ENCODE measurements at regions not wholly inside any gene's neighbourhood (a gene's known extent, or its start where the extent isn't known, plus 50 kb on each side); places are given as distances from the start of the nearest gene placed in this dataset.

- H3K4me1 ChIP-seq = no peaks in the 10 kb centered on the region
- Mint-ChIP-seq H3K27me3 (ENCODE audit: insufficient read depth, low read depth) (peaks cover under 1% of the 10 kb centered on the region), H3K4me3 (no peak overlapping the region), H3K36me3 (no peaks in the 10 kb centered on the region), H3K27ac (no peak overlapping the region), H3K4me1 (peaks cover 2% of the 10 kb centered on the region), H3K9me3 (no peaks in the 10 kb centered on the region)
- no peaks in the 10 kb centered on the region for H4K20me1 ChIP-seq (ENCODE audit: low read depth)
- no peaks in the 10 kb centered on the region for H3K79me2 ChIP-seq (ENCODE audit: low read depth)
- no peak overlapping the region for H3K4me2 ChIP-seq
- TF ChIP-seq CTCF (IDR thresholded peaks at IDR 0.05) = no peak
- no peak for TF ChIP-seq EZH2 (IDR thresholded peaks at IDR 0.05)
- no peak for TF ChIP-seq EZH2phosphoT487 (IDR thresholded peaks at IDR 0.05)
- no peaks in the 10 kb centered on the region for H3K27me3 ChIP-seq
- no peak for DNase-seq (ENCODE audit: low spot score)
- H3K36me3 ChIP-seq = no peaks in the 10 kb centered on the region
- H3K9me3 ChIP-seq (ENCODE audit: low read depth) = no peaks in the 10 kb centered on the region
- no peak overlapping the region for H3K27ac ChIP-seq
- no peaks in the 10 kb centered on the region for H3F3A ChIP-seq (ENCODE audit: low read depth)
- H2AFZ ChIP-seq (replicated peaks) = no peak overlapping the region
- H3K4me3 ChIP-seq = no peak overlapping the region
- no peak overlapping the region for H3K9ac ChIP-seq
These were observed 736.4 kb upstream of the PHF14 start for GRCh38 chr7:10237306-10237705.

- H3F3A ChIP-seq (ENCODE audit: low read depth) = no peaks in the 10 kb centered on the region
- no peak overlapping the region for H3K27ac Mint-ChIP-seq
These were observed 735.0 kb upstream of the PHF14 start for GRCh38 chr7:10238641-10239040.

GRCh38 chr7:10239695-10240345 is 733.9 kb upstream of the PHF14 start:
- H3K36me3 Mint-ChIP-seq = no peaks in the 10 kb centered on the region
- Histone ChIP-seq H3K36me3 (no peaks in the 10 kb centered on the region), H3F3A (ENCODE audit: low read depth) (no peaks in the 10 kb centered on the region), H3K4me2 (no peak overlapping the region), H3K27ac (no peak overlapping the region), H3K4me1 (no peaks in the 10 kb centered on the region), H3K9ac (no peak overlapping the region), H4K20me1 (ENCODE audit: low read depth) (no peaks in the 10 kb centered on the region), H2AFZ (replicated peaks) (peak overlapping the region; percentile 42), H3K79me2 (ENCODE audit: low read depth) (no peaks in the 10 kb centered on the region), H3K4me3 (no peak overlapping the region), H3K9me3 (ENCODE audit: low read depth) (no peaks in the 10 kb centered on the region), H3K27me3 (no peaks in the 10 kb centered on the region)
- peaks cover 2% of the 10 kb centered on the region for H3K4me1 Mint-ChIP-seq
- H3K27me3 Mint-ChIP-seq (ENCODE audit: insufficient read depth, low read depth) = peaks cover 2% of the 10 kb centered on the region
- DNase-seq (ENCODE audit: low spot score) = no peak
- H3K4me3 Mint-ChIP-seq = no peak overlapping the region
- no peak overlapping the region for H3K27ac Mint-ChIP-seq
- TF ChIP-seq CTCF (IDR thresholded peaks at IDR 0.05) = no peak
- TF ChIP-seq EZH2 (IDR thresholded peaks at IDR 0.05) = no peak
- TF ChIP-seq EZH2phosphoT487 (IDR thresholded peaks at IDR 0.05) = no peak
- H3K9me3 Mint-ChIP-seq = no peaks in the 10 kb centered on the region

More at GRCh38 chr7:10238641-10239040, 735.0 kb upstream of the PHF14 start:
- TF ChIP-seq EZH2phosphoT487 (IDR thresholded peaks at IDR 0.05) = no peak
- TF ChIP-seq EZH2 (IDR thresholded peaks at IDR 0.05) = no peak
- no peak for TF ChIP-seq CTCF (IDR thresholded peaks at IDR 0.05)
- Mint-ChIP-seq H3K4me1 (peaks cover 2% of the 10 kb centered on the region), H3K9me3 (no peaks in the 10 kb centered on the region), H3K27me3 (ENCODE audit: insufficient read depth, low read depth) (peaks cover 2% of the 10 kb centered on the region), H3K36me3 (no peaks in the 10 kb centered on the region), H3K4me3 (no peak overlapping the region)
- Histone ChIP-seq H3K4me2 (no peak overlapping the region), H3K79me2 (ENCODE audit: low read depth) (no peaks in the 10 kb centered on the region), H2AFZ (replicated peaks) (no peak overlapping the region), H3K4me3 (no peak overlapping the region), H3K9me3 (ENCODE audit: low read depth) (no peaks in the 10 kb centered on the region), H3K27ac (no peak overlapping the region), H3K36me3 (no peaks in the 10 kb centered on the region), H4K20me1 (ENCODE audit: low read depth) (no peaks in the 10 kb centered on the region), H3K4me1 (no peaks in the 10 kb centered on the region), H3K9ac (no peak overlapping the region), H3K27me3 (no peaks in the 10 kb centered on the region)
- no peak for DNase-seq (ENCODE audit: low spot score)
